Type B pancreatic cell (in vitro differentiated cells): ENCODE measurements at regions not wholly inside any gene's neighbourhood (a gene's known extent, or its start where the extent isn't known, plus 50 kb on each side); places are given as distances from the start of the nearest gene placed in this dataset.

Experiments
- DNase-seq: peaks from one replicate; pipeline ENCODE4 v3.0.0; 2021; ENCODE audit warnings: mixed read lengths; ENCODE audit not compliant: unreplicated experiment; ENCODE audit errors: extremely low spot score
- H3K27ac Mint-ChIP-seq: 2 replicates; pipeline ENCODE4 v1.8.0; 2021; ENCODE audit warnings: mild to moderate bottlenecking, mixed read lengths
- H3K27me3 Mint-ChIP-seq: 2 replicates; pipeline ENCODE4 v1.8.0; 2021; ENCODE audit warnings: mixed read lengths
- H3K36me3 Mint-ChIP-seq: 2 replicates; pipeline ENCODE4 v1.8.0; 2021; ENCODE audit warnings: mixed read lengths
- H3K4me1 Mint-ChIP-seq: one replicate; pipeline ENCODE4 v1.8.0; 2021; ENCODE audit warnings: mixed read lengths; ENCODE audit not compliant: unreplicated experiment
- H3K4me3 Mint-ChIP-seq: 2 replicates; pipeline ENCODE4 v1.8.0; 2021; ENCODE audit warnings: mild to moderate bottlenecking, mixed read lengths
- H3K9me3 Mint-ChIP-seq: 2 replicates; pipeline ENCODE4 v1.8.0; 2021; ENCODE audit warnings: mixed read lengths
- TF ChIP-seq, protein P1 (sequence below): fragments of 200-600 bp; sonication (generic); conservative IDR thresholded peaks from 2 replicates; pipeline ENCODE4 v1.5.0; 2021; ENCODE audit warnings: antibody characterized with exemption, mild to moderate bottlenecking

DNA sequence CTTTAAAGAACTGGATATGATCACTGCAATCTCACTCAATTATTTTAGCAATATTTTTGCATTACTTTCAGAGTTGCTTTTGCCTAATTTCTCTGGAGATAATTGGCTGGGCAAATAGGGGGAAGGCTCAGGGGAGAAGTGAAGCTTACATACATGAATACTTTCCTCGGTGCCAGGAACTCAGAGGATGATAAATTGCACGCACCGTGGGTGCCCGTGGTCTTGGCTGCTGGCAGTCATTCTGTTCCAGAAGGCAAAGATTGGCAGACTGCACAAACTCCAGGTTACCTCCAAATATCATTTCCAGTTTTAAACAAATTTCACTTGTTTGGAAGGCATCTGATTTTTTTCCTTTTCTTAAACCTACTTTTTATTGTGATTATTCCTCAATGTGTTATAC, 197.8 kb upstream of the TMEM72 start:
- DNase-seq, result no peak
- Mint-ChIP-seq H3K9me3 (peaks cover 5% of the 10 kb centered on the region), H3K27ac (no peak overlapping the region), H3K36me3 (no peaks in the 10 kb centered on the region), H3K4me1 (peaks cover 4% of the 10 kb centered on the region), H3K27me3 (no peaks in the 10 kb centered on the region), H3K4me3 (no peak overlapping the region)
- TF ChIP-seq, protein P1, sequence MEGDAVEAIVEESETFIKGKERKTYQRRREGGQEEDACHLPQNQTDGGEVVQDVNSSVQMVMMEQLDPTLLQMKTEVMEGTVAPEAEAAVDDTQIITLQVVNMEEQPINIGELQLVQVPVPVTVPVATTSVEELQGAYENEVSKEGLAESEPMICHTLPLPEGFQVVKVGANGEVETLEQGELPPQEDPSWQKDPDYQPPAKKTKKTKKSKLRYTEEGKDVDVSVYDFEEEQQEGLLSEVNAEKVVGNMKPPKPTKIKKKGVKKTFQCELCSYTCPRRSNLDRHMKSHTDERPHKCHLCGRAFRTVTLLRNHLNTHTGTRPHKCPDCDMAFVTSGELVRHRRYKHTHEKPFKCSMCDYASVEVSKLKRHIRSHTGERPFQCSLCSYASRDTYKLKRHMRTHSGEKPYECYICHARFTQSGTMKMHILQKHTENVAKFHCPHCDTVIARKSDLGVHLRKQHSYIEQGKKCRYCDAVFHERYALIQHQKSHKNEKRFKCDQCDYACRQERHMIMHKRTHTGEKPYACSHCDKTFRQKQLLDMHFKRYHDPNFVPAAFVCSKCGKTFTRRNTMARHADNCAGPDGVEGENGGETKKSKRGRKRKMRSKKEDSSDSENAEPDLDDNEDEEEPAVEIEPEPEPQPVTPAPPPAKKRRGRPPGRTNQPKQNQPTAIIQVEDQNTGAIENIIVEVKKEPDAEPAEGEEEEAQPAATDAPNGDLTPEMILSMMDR, result no peak

GRCh38 chr10:44714451-44714850, 196.7 kb upstream of the TMEM72 start:
- Mint-ChIP-seq H3K36me3 (no peaks in the 10 kb centered on the region), H3K27ac (no peak overlapping the region), H3K4me3 (no peak overlapping the region), H3K9me3 (peaks cover 5% of the 10 kb centered on the region), H3K4me1 (peaks cover 4% of the 10 kb centered on the region), H3K27me3 (no peaks in the 10 kb centered on the region)
- TF ChIP-seq, protein P1, result no peak
- DNase-seq, result no peak

GRCh38 chr10:44715136-44715535, 196.0 kb upstream of the TMEM72 start:
- peaks cover 4% of the 10 kb centered on the region for H3K4me1 Mint-ChIP-seq
- no peak overlapping the region for H3K27ac Mint-ChIP-seq
- no peaks in the 10 kb centered on the region for H3K36me3 Mint-ChIP-seq
- H3K27me3 Mint-ChIP-seq, result no peaks in the 10 kb centered on the region
- no peak overlapping the region for H3K4me3 Mint-ChIP-seq
- TF ChIP-seq, protein P1, result no peak
- DNase-seq, result no peak
- peaks cover 1% of the 10 kb centered on the region for H3K9me3 Mint-ChIP-seq

DNA sequence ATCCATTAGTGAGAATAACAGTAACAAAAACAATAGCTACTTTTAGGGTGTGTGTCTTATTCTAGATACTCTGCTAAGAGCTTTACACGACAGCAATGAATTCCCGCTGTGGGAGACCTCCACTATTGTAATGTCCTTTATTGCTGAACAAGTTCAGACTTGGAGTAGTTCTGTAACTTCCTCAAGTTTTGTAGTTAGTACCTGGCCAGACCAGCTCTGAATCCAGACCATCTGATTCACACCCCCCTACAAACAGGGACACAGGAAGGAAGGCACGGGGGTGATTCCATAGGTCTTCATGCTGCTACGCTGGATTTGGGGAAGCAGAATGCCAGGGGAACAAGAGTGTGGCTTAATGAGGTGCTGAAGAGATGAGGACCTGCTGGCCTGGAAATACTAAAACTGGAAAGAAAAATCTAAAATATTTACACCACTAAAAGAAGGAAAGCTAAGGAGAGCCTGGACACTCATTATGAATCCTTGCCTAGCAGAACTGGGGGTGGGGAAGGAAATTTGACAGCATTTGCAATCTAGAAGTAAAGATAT, 194.6 kb upstream of the TMEM72 start:
- TF ChIP-seq, protein P1, result no peak
- no peaks in the 10 kb centered on the region for H3K9me3 Mint-ChIP-seq
- peaks cover 4% of the 10 kb centered on the region for H3K4me1 Mint-ChIP-seq
- no peak overlapping the region for H3K4me3 Mint-ChIP-seq
- no peak for DNase-seq
- H3K27ac Mint-ChIP-seq, result no peak overlapping the region
- no peaks in the 10 kb centered on the region for H3K27me3 Mint-ChIP-seq
- no peaks in the 10 kb centered on the region for H3K36me3 Mint-ChIP-seq

- no peaks in the 10 kb centered on the region for H3K4me1 Mint-ChIP-seq
- H3K4me3 Mint-ChIP-seq, result no peak overlapping the region
- TF ChIP-seq, protein P1, result no peak
- no peaks in the 10 kb centered on the region for H3K27me3 Mint-ChIP-seq
- no peak overlapping the region for H3K27ac Mint-ChIP-seq
- no peaks in the 10 kb centered on the region for H3K36me3 Mint-ChIP-seq
- H3K9me3 Mint-ChIP-seq, result no peaks in the 10 kb centered on the region
- no peak for DNase-seq
Observed at GRCh38 chr10:44723082-44723481, 188.1 kb upstream of the TMEM72 start.
